Omental fat pad (tissue), 3 donors: ENCODE measurements at regions not wholly inside any gene's neighbourhood (a gene's known extent, or its start where the extent isn't known, plus 50 kb on each side); places are given as distances from the start of the nearest gene placed in this dataset.
"Not testable (repeated sequence)": the region's sequence is repeated elsewhere in the genome, so short reads cannot be mapped to it uniquely, and the experiment has no call there.

Experiments used
- ATAC-seq: fragments of 150-250 bp; one replicate; pipeline ENCODE4 v1.9.1; 2016; ENCODE audit warnings: mild to moderate bottlenecking, moderate library complexity; ENCODE audit not compliant: low FRiP score
- DNase-seq: peaks from one replicate; pipeline ENCODE4 v3.0.0-alpha.2; 2019; ENCODE audit warnings: low spot score
- TF ChIP-seq, protein P1 (sequence below), 3 donors: fragments of 450-650 bp; IDR thresholded peaks; one replicate each; pipeline ENCODE4 v1.5.1; 2016 to 2017; ENCODE audit warnings: antibody characterized with exemption in 3 of 3, mild to moderate bottlenecking in 3 of 3, moderate library complexity in 2 of 3

GRCh38 chr21:14814991-14815390 is 249.8 kb downstream of the NRIP1 start:
- TF ChIP-seq, protein P1, sequence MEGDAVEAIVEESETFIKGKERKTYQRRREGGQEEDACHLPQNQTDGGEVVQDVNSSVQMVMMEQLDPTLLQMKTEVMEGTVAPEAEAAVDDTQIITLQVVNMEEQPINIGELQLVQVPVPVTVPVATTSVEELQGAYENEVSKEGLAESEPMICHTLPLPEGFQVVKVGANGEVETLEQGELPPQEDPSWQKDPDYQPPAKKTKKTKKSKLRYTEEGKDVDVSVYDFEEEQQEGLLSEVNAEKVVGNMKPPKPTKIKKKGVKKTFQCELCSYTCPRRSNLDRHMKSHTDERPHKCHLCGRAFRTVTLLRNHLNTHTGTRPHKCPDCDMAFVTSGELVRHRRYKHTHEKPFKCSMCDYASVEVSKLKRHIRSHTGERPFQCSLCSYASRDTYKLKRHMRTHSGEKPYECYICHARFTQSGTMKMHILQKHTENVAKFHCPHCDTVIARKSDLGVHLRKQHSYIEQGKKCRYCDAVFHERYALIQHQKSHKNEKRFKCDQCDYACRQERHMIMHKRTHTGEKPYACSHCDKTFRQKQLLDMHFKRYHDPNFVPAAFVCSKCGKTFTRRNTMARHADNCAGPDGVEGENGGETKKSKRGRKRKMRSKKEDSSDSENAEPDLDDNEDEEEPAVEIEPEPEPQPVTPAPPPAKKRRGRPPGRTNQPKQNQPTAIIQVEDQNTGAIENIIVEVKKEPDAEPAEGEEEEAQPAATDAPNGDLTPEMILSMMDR (IDR thresholded peaks at IDR 0.05), result no peak
- DNase-seq (no peak), ATAC-seq (no peak)

DNA sequence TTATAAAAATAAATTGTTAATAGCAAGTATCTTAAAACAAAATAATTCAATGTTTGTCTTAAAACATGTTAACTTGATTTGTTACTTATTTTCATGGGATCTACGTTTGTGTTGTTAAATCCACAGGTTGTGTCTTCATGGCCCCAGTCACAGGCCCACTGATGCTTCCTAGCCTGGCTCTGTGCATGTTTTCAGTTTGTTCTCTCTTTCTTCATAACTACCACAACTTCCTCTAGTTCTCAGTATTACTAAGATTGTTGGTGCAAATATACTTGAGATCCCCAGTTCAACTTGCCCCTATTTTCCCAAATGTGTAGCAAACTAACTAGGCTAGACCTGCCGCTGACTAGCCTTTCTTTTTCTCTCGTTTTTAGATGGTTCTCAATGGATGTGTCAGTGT is 250.5 kb downstream of the NRIP1 start:
- DNase-seq (no peak), ATAC-seq (no peak)
- TF ChIP-seq, protein P1 (IDR thresholded peaks at IDR 0.05), result no peak

GRCh38 chr21:14804170-14804569 is 258.1 kb upstream of the SAMSN1 start:
- not testable (repeated sequence) for ATAC-seq, DNase-seq

- DNase-seq (no peak), ATAC-seq (no peak)
- TF ChIP-seq, protein P1 (IDR thresholded peaks at IDR 0.05), result no peak
Measured at GRCh38 chr21:14797543-14797942, 251.4 kb upstream of the SAMSN1 start.

- DNase-seq (no peak), ATAC-seq (no peak)
- TF ChIP-seq, protein P1 (IDR thresholded peaks at IDR 0.05), result no peak
Measured at GRCh38 chr21:14787312-14787711, 241.2 kb upstream of the SAMSN1 start.

DNA sequence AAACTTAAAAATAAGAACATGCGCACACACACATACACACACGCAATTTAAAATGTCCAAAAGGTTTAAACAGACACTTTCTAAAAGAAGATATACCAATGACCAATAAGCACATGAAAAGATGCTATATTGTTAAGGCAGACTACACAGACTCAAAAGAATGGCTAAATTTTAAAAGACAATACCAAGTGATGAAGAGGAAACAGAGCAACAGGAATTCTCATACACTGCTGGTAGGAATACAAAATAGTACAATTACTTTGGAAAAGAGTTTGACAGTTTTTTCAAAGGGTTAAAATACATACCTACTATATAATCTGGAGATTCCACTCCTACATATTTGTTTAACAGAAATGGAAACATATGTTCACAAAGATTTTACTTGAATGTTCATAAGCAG is 239.6 kb upstream of the SAMSN1 start:
- ATAC-seq (no peak), DNase-seq (no peak)
- TF ChIP-seq, protein P1 (IDR thresholded peaks at IDR 0.05), result no peak

DNA sequence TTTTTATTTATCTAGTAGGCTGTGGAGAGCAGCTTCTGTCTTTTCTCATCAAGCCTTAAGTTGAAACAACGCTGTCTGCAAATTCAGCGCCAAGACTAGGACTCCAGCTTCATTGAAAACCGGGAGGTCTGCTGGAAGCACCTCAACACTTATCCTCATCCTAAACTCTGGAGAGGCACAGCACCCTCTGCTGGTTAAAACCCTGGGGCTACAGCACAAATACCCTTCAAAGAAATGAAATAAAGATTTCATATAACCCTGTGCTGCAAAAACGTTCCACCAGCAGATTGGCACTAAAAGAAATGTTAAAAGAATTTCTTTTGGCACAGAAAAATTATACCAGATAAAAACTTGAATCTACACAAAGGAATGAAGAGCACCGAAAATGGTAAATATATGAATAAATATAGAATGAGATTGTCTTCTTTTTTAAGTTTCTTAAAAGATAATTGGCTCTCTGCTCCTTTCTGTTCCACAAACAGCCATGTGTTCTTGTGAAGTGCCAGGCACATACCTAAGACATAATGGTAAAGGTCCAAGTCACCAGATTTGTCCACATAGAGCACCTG is 227.7 kb upstream of the SAMSN1 start:
- ATAC-seq (no peak), DNase-seq (peak; percentile 68)
- TF ChIP-seq, protein P1 (IDR thresholded peaks at IDR 0.05), result no peak

DNA sequence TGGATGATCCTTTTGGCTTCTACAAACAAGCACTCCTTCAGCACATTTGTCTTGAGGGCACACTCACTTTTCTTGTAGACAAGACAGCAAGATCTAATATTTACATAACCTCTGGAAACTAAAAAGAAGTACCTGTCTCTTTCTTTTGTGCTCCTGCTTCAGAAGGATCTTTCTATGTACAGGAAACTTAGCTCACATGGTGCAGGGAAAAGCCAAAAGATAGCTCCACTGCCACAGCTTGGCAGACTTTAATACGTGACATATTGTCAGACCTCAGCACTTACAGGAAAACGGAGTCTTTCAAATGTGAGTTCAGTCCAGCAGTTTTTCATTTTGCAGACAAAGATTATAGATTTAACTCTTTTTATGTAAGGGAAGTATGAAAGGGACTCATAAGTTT is 225.5 kb upstream of the SAMSN1 start:
- TF ChIP-seq, protein P1 (IDR thresholded peaks at IDR 0.05), result no peak
- DNase-seq (no peak), ATAC-seq (no peak)
